ENCODE measurements at regions not wholly inside any gene's neighbourhood (a gene's known extent, or its start where the extent isn't known, plus 50 kb on each side); places are given as distances from the start of the nearest gene placed in this dataset.

- Histone ChIP-seq H3K56ac (ENCODE audit: insufficient read length, low read depth, low read length) (no peak overlapping the region), H3K23me2 (ENCODE audit: insufficient read length, low read depth, low read length, poor library complexity, severe bottlenecking) (no peaks in the 10 kb centered on the region), H2AFZ (ENCODE audit: low read length) (no peak overlapping the region), H3K4me1 (ENCODE audit: insufficient read depth, low read length) (no peaks in the 10 kb centered on the region), H3K18ac (ENCODE audit: insufficient read length, low read depth, low read length) (no peak overlapping the region), H3K79me2 (ENCODE audit: insufficient read depth, low read length) (no peaks in the 10 kb centered on the region), H2BK15ac (ENCODE audit: low read depth, low read length) (no peak overlapping the region), H3T11ph (ENCODE audit: low read length) (no peak overlapping the region), H3K9me3 (ENCODE audit: control insufficient read depth, low read depth, low read length) (no peaks in the 10 kb centered on the region), H4K20me1 (ENCODE audit: control insufficient read depth, insufficient read depth, insufficient read length) (no peaks in the 10 kb centered on the region), H2BK120ac (ENCODE audit: low read depth, low read length, poor library complexity, severe bottlenecking) (no peak overlapping the region), H2BK12ac (ENCODE audit: insufficient read length, low read depth, low read length) (no peak overlapping the region), H4K5ac (ENCODE audit: insufficient read length, low read depth, low read length) (no peak overlapping the region), H3K23ac (ENCODE audit: insufficient read length, low read depth, low read length) (no peak overlapping the region), H2BK5ac (ENCODE audit: insufficient read length, low read length) (no peak overlapping the region), H3K9ac (ENCODE audit: extremely low read depth, insufficient read length, low read length) (no peak overlapping the region), H2AK5ac (ENCODE audit: insufficient read length, low read length) (no peak overlapping the region), H3K27me3 (ENCODE audit: insufficient read depth, low read length) (no peaks in the 10 kb centered on the region), H3K79me1 (ENCODE audit: insufficient read depth, low read depth, low read length, poor library complexity, severe bottlenecking) (no peaks in the 10 kb centered on the region), H4K8ac (replicated peaks; ENCODE audit: insufficient read length, low read depth, low read length) (no peak overlapping the region), H3K4ac (ENCODE audit: low read depth, low read length) (no peak overlapping the region), H3K27ac (ENCODE audit: insufficient read length, low read depth, low read length) (no peak overlapping the region), H3K4me2 (ENCODE audit: insufficient read depth, insufficient read length, low read length) (no peak overlapping the region), H3K14ac (ENCODE audit: insufficient read depth, low read length) (no peak overlapping the region), H4K91ac (ENCODE audit: insufficient read length, low read depth, low read length) (no peak overlapping the region), H2BK20ac (ENCODE audit: low read depth, low read length, poor library complexity, severe bottlenecking) (no peak overlapping the region)
- Mint-ChIP-seq H3K9me3 (no peaks in the 10 kb centered on the region), H3K4me1 (peaks cover 0 to 6% of the 10 kb centered on the region in 2 experiments; a peak in 3 of 4 replicates), H3K36me3 (ENCODE audit: insufficient read depth in 1 of 3, low read depth in 3 of 3) (no peaks in the 10 kb centered on the region), H3K4me3 (no peak overlapping the region), H3K27me3 (ENCODE audit: low read depth) (no peaks in the 10 kb centered on the region), H3K27ac (no peak overlapping the region)
- TF ChIP-seq, protein P1, sequence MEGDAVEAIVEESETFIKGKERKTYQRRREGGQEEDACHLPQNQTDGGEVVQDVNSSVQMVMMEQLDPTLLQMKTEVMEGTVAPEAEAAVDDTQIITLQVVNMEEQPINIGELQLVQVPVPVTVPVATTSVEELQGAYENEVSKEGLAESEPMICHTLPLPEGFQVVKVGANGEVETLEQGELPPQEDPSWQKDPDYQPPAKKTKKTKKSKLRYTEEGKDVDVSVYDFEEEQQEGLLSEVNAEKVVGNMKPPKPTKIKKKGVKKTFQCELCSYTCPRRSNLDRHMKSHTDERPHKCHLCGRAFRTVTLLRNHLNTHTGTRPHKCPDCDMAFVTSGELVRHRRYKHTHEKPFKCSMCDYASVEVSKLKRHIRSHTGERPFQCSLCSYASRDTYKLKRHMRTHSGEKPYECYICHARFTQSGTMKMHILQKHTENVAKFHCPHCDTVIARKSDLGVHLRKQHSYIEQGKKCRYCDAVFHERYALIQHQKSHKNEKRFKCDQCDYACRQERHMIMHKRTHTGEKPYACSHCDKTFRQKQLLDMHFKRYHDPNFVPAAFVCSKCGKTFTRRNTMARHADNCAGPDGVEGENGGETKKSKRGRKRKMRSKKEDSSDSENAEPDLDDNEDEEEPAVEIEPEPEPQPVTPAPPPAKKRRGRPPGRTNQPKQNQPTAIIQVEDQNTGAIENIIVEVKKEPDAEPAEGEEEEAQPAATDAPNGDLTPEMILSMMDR (conservative IDR thresholded peaks at IDR 0.05): no peak
- no CpG with 5 or more reads among the region's 2 CpGs for WGBS (ENCODE audit: extremely low coverage, insufficient read length, low lambda C conversion rate)
- DNase-seq: no peak
Measured at GRCh38 chr5:102031711-102032110, 264.4 kb downstream of the SLCO4C1 start.

All from H9 (cell line).